K562 (cell line): ENCODE measurements at regions not wholly inside any gene's neighbourhood (a gene's known extent, or its start where the extent isn't known, plus 50 kb on each side); places are given as distances from the start of the nearest gene placed in this dataset.

ENCODE experiments used
- ATAC-seq: fragments of 200-7000 bp; cut with Tn5 transposase; 3 replicates; pipeline ENCODE4 v1.9.1; 2020; ENCODE audit warnings: moderate library complexity
- BruUV-seq: library from RNA; stranded (reverse); fragments of 400-500 nt; replicated peaks from 2 replicates; lab custom pipeline; 2021; lab: Mats Ljungman, UMichigan
- CTCF ChIA-PET: fragments of 300-600 bp; formaldehyde crosslinking; extraction: SDS; loops from one replicate; lab custom pipeline; 2021; ENCODE audit warnings: low intra/inter-chr PET ratio; lab: Yijun Ruan, JAX
- POLR2A ChIA-PET: fragments of 300-600, 350-650 bp; sonication (Branson Sonifier 250); formaldehyde crosslinking; extraction: SDS; loops from one replicate; lab custom pipeline; 2021; ENCODE audit warnings: antibody characterized with exemption, inconsistent platforms; lab: Yijun Ruan, JAX
- DNase-seq, 4 experiments: peaks; one replicate each; pipeline versions ENCODE4 v3.0.0 to v3.0.0-alpha.2; 2011 to 2018; ENCODE audit warnings: low spot score in 3 of 4, mixed read lengths in 3 of 4; ENCODE audit errors: extremely low read depth in 1 of 4
- FAIRE-seq: peaks from 2 replicates; lab custom pipeline; 2011; peaks lifted over from hg19 to GRCh38; lab: Jason Lieb, UNC
- H2AFZ ChIP-seq: 2 replicates; pipeline ENCODE4 v1.6.0; 2011; ENCODE audit warnings: low read depth, low read length, control low read depth, inconsistent platforms
- H3K27ac ChIP-seq: fragments of 200-600 bp; 3 replicates; pipeline ENCODE4 v1.8.0; 2011; ENCODE audit warnings: low read depth, mild to moderate bottlenecking, control low read depth, inconsistent platforms, low read length, moderate library complexity, mixed read lengths; ENCODE audit errors: extremely low read depth
- H3K27me3 ChIP-seq, 2 experiments: fragments of 300-600 bp in 1 of 2; 2 replicates in 1 of 2; 3 replicates in 1 of 2; pipeline versions ENCODE4 v1.6.0 to v1.8.0; 2011; ENCODE audit warnings: inconsistent platforms in 2 of 2, low read length in 2 of 2, mild to moderate bottlenecking in 1 of 2, mixed read lengths in 1 of 2, moderate library complexity in 1 of 2; ENCODE audit not compliant: control insufficient read depth in 2 of 2, insufficient read depth in 2 of 2
- H3K36me3 ChIP-seq: fragments of 300-600 bp; 3 replicates; pipeline ENCODE4 v1.8.0; 2011; ENCODE audit warnings: mild to moderate bottlenecking, low read length, inconsistent platforms; ENCODE audit not compliant: control insufficient read depth, insufficient read depth
- H3K4me1 ChIP-seq, 2 experiments: fragments of 200-600 bp in 1 of 2; replicated peaks in 1 of 2; 2 replicates in 1 of 2; 3 replicates in 1 of 2; pipeline versions ENCODE4 v1.5.1 to v1.8.0; 2011; ENCODE audit warnings: inconsistent platforms in 2 of 2, low read length in 2 of 2, mild to moderate bottlenecking in 1 of 2, mixed read lengths in 1 of 2, moderate library complexity in 1 of 2; ENCODE audit not compliant: control insufficient read depth in 2 of 2, insufficient read depth in 2 of 2
- H3K4me2 ChIP-seq: 2 replicates; pipeline ENCODE4 v1.6.1; 2011; ENCODE audit warnings: low read length, control low read depth, inconsistent platforms, mixed read lengths; ENCODE audit not compliant: insufficient read depth
- H3K4me3 ChIP-seq: fragments of 200-600 bp; sonication (generic), shearing (Covaris generic); 2 replicates; pipeline ENCODE4 v1.5.1; 2016; ENCODE audit warnings: control low read depth, inconsistent platforms
- H3K79me2 ChIP-seq: fragments of 200-600 bp; 3 replicates; pipeline ENCODE4 v1.8.0; 2011; ENCODE audit warnings: low read length, inconsistent platforms; ENCODE audit not compliant: control insufficient read depth, insufficient read depth
- H3K9ac ChIP-seq, 2 experiments: 2 replicates each; pipeline versions ENCODE4 v1.6.0 to v1.6.1; 2011; ENCODE audit warnings: low read depth in 2 of 2, low read length in 2 of 2, control low read depth in 1 of 2, inconsistent platforms in 1 of 2, mild to moderate bottlenecking in 1 of 2, mixed read lengths in 1 of 2; ENCODE audit not compliant: insufficient read depth in 1 of 2
- H3K9me1 ChIP-seq: one replicate; pipeline ENCODE4 v1.6.0; 2011; ENCODE audit warnings: inconsistent platforms, mild to moderate bottlenecking, low read length, moderate library complexity; ENCODE audit not compliant: control insufficient read depth, insufficient read depth
- H3K9me3 ChIP-seq: replicated peaks from 2 replicates; pipeline ENCODE4 v1.5.1; 2011; ENCODE audit warnings: low read depth, low read length, inconsistent platforms; ENCODE audit not compliant: control insufficient read depth, insufficient read depth
- H4K20me1 ChIP-seq: replicated peaks from 2 replicates; pipeline ENCODE4 v1.6.1; 2011; ENCODE audit warnings: low read length, inconsistent platforms, mixed read lengths; ENCODE audit not compliant: control insufficient read depth, insufficient read depth
- CCNT2 ChIP-seq: IDR thresholded peaks from 2 replicates; pipeline ENCODE4 v1.6.1; 2011; ENCODE audit warnings: borderline replicate concordance, low read depth, mild to moderate bottlenecking, moderate library complexity, mixed read lengths, low read length; ENCODE audit not compliant: insufficient read length; ENCODE audit errors: extremely low read depth
- CTCF ChIP-seq, 3 experiments: IDR thresholded peaks in 2 of 3; conservative IDR thresholded peaks in 1 of 3; 2 replicates each; pipeline ENCODE4 v1.5.1; 2011 to 2012; ENCODE audit warnings: low read length in 3 of 3, mild to moderate bottlenecking in 3 of 3, control low read depth in 2 of 3, improper control_type of control experiment in 1 of 3, inconsistent platforms in 1 of 3, low read depth in 1 of 3, mixed read lengths in 1 of 3, moderate library complexity in 1 of 3; ENCODE audit not compliant: insufficient read depth in 2 of 3
- MTA3 ChIP-seq: fragments of 450-650 bp; formaldehyde crosslinking; IDR thresholded peaks from 2 replicates; pipeline ENCODE4 v1.6.1; 2017; ENCODE audit warnings: mild to moderate bottlenecking, borderline replicate concordance
- SMARCA4 ChIP-seq: fragments of 450-650 bp; IDR thresholded peaks from 2 replicates; pipeline ENCODE4 v1.6.1; 2016
- ZNF23 ChIP-seq: fragments of 250-450 bp; sonication (Bioruptor Pico); IDR thresholded peaks from 2 replicates; pipeline ENCODE4 v1.4.0; 2020; ENCODE audit warnings: mild to moderate bottlenecking
- ZNF449 ChIP-seq: fragments of 250-450 bp; sonication (Bioruptor Pico); IDR thresholded peaks from 2 replicates; pipeline ENCODE4 v1.8.0; 2022; ENCODE audit warnings: moderate library complexity, mild to moderate bottlenecking, inconsistent platforms
- ZNF583 ChIP-seq: fragments of 250-450 bp; sonication (Bioruptor Pico); IDR thresholded peaks from 2 replicates; pipeline ENCODE4 v1.4.0; 2020
- WGBS: fragments of 100-300 bp; shearing (Covaris generic); methylation state at CpG from one replicate; pipeline ENCODE4 v1.1.6; 2016; ENCODE audit warnings: low coverage, mixed read lengths; ENCODE audit not compliant: insufficient coverage; ENCODE audit errors: missing lambda C conversion rate; 5-methylcytosine and 5-hydroxymethylcytosine counted together
- in situ Hi-C: fragments of 300-500 bp; cut with MboI; formaldehyde crosslinking; loops from 4 replicates; pipeline ENCODE4 v1.15.0; 2018; ENCODE audit warnings: inconsistent platforms, mixed read lengths
- intact Hi-C: fragments of 100-400 bp; cut with micrococcal nuclease; formaldehyde crosslinking; loops from 2 replicates; pipeline ENCODE4 v1.14.2; 2022
- TF ChIP-seq, protein P1 (sequence below): fragments of 250-450 bp; sonication (Bioruptor Pico); IDR thresholded peaks from 2 replicates; pipeline ENCODE4 v1.4.0; 2020
- TF ChIP-seq, protein P2 (sequence below): fragments of 250-450 bp; sonication (Bioruptor Pico); IDR thresholded peaks from 2 replicates; pipeline ENCODE4 v1.8.0; 2021; ENCODE audit warnings: borderline replicate concordance, mild to moderate bottlenecking, moderate library complexity; ENCODE audit not compliant: poor library complexity, severe bottlenecking

GRCh38 chr2:181188605-181189004, 208.2 kb downstream of the UBE2E3 start (continued):
- TF ChIP-seq ZNF449: no peak
- TF ChIP-seq, protein P1, sequence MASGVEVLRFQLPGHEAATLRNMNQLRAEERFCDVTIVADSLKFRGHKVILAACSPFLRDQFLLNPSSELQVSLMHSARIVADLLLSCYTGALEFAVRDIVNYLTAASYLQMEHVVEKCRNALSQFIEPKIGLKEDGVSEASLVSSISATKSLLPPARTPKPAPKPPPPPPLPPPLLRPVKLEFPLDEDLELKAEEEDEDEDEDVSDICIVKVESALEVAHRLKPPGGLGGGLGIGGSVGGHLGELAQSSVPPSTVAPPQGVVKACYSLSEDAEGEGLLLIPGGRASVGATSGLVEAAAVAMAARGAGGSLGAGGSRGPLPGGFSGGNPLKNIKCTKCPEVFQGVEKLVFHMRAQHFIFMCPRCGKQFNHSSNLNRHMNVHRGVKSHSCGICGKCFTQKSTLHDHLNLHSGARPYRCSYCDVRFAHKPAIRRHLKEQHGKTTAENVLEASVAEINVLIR (CRISPR knock-in tag): no peak

- ChIA-PET CTCF (no interaction called here), POLR2A (no interaction called here)
- Histone ChIP-seq H3K36me3 (no peaks in the 10 kb centered on the region), H3K9me3 (no peaks in the 10 kb centered on the region; the same call in 1 of the 2 replicates), H3K27me3 (no peaks in the 10 kb centered on the region), H3K27ac (no peak overlapping the region), H2AFZ (no peak overlapping the region), H3K79me2 (no peaks in the 10 kb centered on the region), H3K9me1 (no peaks in the 10 kb centered on the region), H4K20me1 (no peaks in the 10 kb centered on the region), H3K4me2 (no peak overlapping the region), H3K4me3 (no peak overlapping the region), H3K4me1 (no peaks in the 10 kb centered on the region), H3K9ac (no peak overlapping the region)
- in situ Hi-C loops (no loop called here), intact Hi-C loops (no loop called here)
- no TSS peak for BruUV-seq
- no peak for ATAC-seq
- 0% methylated on average over 1 of the region's 1 CpG for WGBS
- DNase-seq: no peak
- FAIRE-seq: no peak
- no peak for TF ChIP-seq SMARCA4
- TF ChIP-seq, protein P2, sequence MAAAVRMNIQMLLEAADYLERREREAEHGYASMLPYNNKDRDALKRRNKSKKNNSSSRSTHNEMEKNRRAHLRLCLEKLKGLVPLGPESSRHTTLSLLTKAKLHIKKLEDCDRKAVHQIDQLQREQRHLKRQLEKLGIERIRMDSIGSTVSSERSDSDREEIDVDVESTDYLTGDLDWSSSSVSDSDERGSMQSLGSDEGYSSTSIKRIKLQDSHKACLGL (CRISPR knock-in tag): no peak
- no peak for TF ChIP-seq CCNT2
- no peak for TF ChIP-seq ZNF23
- TF ChIP-seq ZNF583 (CRISPR knock-in tag): no peak
- no peak for TF ChIP-seq MTA3
- TF ChIP-seq CTCF (IDR thresholded peaks at IDR 0.05 in 2 of 3, conservative IDR thresholded peaks at IDR 0.05 in 1 of 3; ENCODE audit: insufficient read depth in 2 of 3, low read depth in 1 of 3, low read length in 3 of 3): no peak
Observed at GRCh38 chr2:181189951-181190350, 209.5 kb downstream of the UBE2E3 start.
